ENCODE measurements at regions not wholly inside any gene's neighbourhood (a gene's known extent, or its start where the extent isn't known, plus 50 kb on each side); places are given as distances from the start of the nearest gene placed in this dataset.

DNA sequence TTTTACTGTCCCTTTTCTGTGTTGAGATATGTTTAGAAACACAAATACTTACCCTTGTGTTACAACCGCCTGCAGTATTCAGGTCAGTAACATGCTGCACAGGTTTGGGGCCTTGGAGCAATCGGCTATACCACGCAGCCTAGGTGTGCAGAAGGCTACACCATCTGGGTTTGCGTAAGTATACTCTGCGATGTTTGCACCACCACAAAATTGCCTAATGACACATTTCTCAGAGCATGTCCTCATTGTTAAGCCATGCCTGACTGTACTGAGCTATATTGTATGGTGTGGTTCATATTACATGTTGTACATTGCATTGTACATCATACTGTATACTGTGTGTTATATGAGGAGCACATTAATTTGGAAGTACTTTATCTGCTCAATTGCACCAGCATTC lies 247.4 kb downstream of the RHOU start:
- H3K27ac ChIP-seq: no peak overlapping the region
- no peak for ATAC-seq
- H3K4me1 ChIP-seq: peaks cover 0 to 40% (median 12%) of the 10 kb centered on the region in 3 donors
- no peaks in the 10 kb centered on the region for H3K9me3 ChIP-seq
- TF ChIP-seq POLR2A (IDR thresholded peaks at IDR 0.05) (no peak), POLR2AphosphoS5 (IDR thresholded peaks at IDR 0.05) (no peak), EP300 (IDR thresholded peaks at IDR 0.05) (no peak)
- TF ChIP-seq, protein P1, sequence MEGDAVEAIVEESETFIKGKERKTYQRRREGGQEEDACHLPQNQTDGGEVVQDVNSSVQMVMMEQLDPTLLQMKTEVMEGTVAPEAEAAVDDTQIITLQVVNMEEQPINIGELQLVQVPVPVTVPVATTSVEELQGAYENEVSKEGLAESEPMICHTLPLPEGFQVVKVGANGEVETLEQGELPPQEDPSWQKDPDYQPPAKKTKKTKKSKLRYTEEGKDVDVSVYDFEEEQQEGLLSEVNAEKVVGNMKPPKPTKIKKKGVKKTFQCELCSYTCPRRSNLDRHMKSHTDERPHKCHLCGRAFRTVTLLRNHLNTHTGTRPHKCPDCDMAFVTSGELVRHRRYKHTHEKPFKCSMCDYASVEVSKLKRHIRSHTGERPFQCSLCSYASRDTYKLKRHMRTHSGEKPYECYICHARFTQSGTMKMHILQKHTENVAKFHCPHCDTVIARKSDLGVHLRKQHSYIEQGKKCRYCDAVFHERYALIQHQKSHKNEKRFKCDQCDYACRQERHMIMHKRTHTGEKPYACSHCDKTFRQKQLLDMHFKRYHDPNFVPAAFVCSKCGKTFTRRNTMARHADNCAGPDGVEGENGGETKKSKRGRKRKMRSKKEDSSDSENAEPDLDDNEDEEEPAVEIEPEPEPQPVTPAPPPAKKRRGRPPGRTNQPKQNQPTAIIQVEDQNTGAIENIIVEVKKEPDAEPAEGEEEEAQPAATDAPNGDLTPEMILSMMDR (IDR thresholded peaks at IDR 0.05): no peak
- 90 to 100% methylated on average over 3 to 5 of the region's 5 CpGs for WGBS, 2 donors (ENCODE audit: low coverage in 1 of 2)
- H3K4me3 ChIP-seq: no peak overlapping the region
- no peaks in the 10 kb centered on the region for H3K36me3 ChIP-seq
- H3K27me3 ChIP-seq: no peaks in the 10 kb centered on the region

DNA sequence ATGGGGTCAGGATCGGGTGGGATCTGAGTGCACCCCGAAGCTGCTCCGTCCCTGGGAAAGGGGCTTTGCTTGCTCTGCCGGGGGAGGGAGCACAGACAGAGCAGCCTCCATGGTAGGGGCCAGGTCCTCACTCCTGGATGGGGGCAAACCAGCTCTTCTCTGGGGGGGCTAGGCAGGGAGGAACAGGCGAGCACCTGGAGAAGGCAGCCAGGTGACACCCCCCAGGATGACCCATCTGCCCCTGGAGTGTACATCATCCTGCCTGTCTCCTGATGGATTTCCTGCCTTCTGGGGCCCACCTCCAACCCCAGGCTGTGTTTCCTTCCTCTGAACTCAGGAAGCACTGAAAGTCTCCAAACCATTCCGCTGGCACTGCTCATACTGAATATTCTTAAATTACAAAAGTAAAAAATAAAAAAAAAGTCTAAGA lies 248.0 kb downstream of the RHOU start:
- Histone ChIP-seq H3K36me3 (no peaks in the 10 kb centered on the region), H3K4me3 (no peak overlapping the region), H3K9me3 (no peaks in the 10 kb centered on the region), H3K27ac (no peak overlapping the region), H3K4me1 (peaks cover 0 to 41% (median 12%) of the 10 kb centered on the region in 3 donors), H3K27me3 (no peaks in the 10 kb centered on the region)
- no peak for ATAC-seq
- 100% methylated on average over 1 of the region's 6 CpGs; no CpG with 5 or more reads in 1 of the 2 donors for WGBS, 2 donors (ENCODE audit: low coverage in 1 of 2)
- TF ChIP-seq POLR2A (IDR thresholded peaks at IDR 0.05) (no peak), EP300 (IDR thresholded peaks at IDR 0.05) (no peak), POLR2AphosphoS5 (IDR thresholded peaks at IDR 0.05) (no peak)
- TF ChIP-seq, protein P1 (IDR thresholded peaks at IDR 0.05): no peak

DNA sequence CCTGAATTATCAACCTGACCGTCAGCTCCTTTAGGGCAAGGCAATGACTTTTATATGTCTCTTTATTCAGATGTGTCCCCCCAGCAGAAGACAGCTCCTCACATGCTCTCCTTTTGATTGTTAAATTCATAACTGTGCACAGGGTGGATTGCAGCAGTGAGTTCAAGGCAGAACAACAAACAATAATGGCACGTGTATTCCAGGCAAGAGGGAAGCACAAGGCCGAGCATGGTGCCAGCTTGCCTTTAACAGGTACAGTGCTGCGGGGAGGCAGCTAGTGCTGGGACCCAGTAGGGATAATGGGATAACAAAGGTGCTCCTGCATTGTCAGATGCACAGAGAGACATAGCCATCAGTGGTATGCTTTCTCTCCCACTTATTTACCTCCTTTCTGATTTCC lies 248.4 kb downstream of the RHOU start:
- H3K4me3 ChIP-seq: no peak overlapping the region
- TF ChIP-seq, protein P1 (IDR thresholded peaks at IDR 0.05): no peak
- TF ChIP-seq EP300 (IDR thresholded peaks at IDR 0.05) (no peak), POLR2A (IDR thresholded peaks at IDR 0.05) (no peak), POLR2AphosphoS5 (IDR thresholded peaks at IDR 0.05) (no peak)
- WGBS, 2 donors (ENCODE audit: low coverage in 1 of 2): 72% methylated on average over 4 of the region's 4 CpGs; no CpG with 5 or more reads in 1 of the 2 donors
- ATAC-seq: no peak
- peaks cover 0 to 41% (median 8%) of the 10 kb centered on the region in 3 donors for H3K4me1 ChIP-seq
- no peak overlapping the region for H3K27ac ChIP-seq
- no peaks in the 10 kb centered on the region for H3K27me3 ChIP-seq
- no peaks in the 10 kb centered on the region for H3K36me3 ChIP-seq
- no peaks in the 10 kb centered on the region for H3K9me3 ChIP-seq

DNA sequence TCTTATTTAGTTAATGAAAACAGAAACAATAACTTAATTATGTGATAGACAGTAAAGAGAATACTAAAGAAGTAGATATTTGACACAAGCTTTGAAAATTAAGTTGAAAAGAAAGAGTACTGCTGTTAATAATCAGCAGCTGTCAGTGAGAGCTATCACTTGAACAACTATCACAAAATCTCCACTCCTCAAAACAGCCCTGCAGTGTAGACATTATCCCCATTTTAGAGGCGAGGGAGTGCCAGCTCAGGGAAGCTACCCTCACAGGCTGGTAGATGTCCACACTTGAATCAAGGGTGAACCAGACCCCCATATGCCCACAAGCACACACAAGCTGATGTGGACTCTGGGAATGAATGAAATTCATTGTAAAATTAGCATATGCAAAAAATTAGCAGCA lies 248.8 kb downstream of the RHOU start:
- no peak for ATAC-seq
- TF ChIP-seq, protein P1 (IDR thresholded peaks at IDR 0.05): no peak
- TF ChIP-seq POLR2AphosphoS5 (IDR thresholded peaks at IDR 0.05) (no peak), EP300 (IDR thresholded peaks at IDR 0.05) (no peak), POLR2A (IDR thresholded peaks at IDR 0.05) (no peak)

More for the DNA sequence above, 248.8 kb downstream of the RHOU start:
- Histone ChIP-seq H3K27ac (no peak overlapping the region), H3K27me3 (no peaks in the 10 kb centered on the region), H3K36me3 (no peaks in the 10 kb centered on the region), H3K4me3 (no peak overlapping the region), H3K9me3 (no peaks in the 10 kb centered on the region), H3K4me1 (peaks cover 0 to 41% (median 5%) of the 10 kb centered on the region in 3 donors)
- 100% methylated on average over 1 of the region's 1 CpG; no CpG with 5 or more reads in 1 of the 2 donors for WGBS, 2 donors (ENCODE audit: low coverage in 1 of 2)
